HEK293 (cell line): ENCODE measurements at regions not wholly inside any gene's neighbourhood (a gene's known extent, or its start where the extent isn't known, plus 50 kb on each side); places are given as distances from the start of the nearest gene placed in this dataset.

Experiments used
- CTCF ChIA-PET: fragments of 350-600 bp; formaldehyde crosslinking; extraction: SDS; loops from one replicate; lab custom pipeline; 2021; ENCODE audit warnings: antibody characterized with exemption; lab: Yijun Ruan, JAX
- POLR2A ChIA-PET: fragments of 300-600 bp; formaldehyde crosslinking; extraction: SDS; loops from one replicate; lab custom pipeline; 2020; ENCODE audit warnings: antibody characterized with exemption, inconsistent platforms; lab: Yijun Ruan, JAX
- H3K27ac ChIP-seq: fragments of 200-500 bp; sonication (Bioruptor generic); 2 replicates; pipeline ENCODE4 v1.5.1; 2014; ENCODE audit warnings: low read depth, low read length, control low read depth, inconsistent platforms; ENCODE audit errors: extremely low read depth
- H3K36me3 ChIP-seq, 2 experiments: fragments of 200-500 bp in 1 of 2; sonication (Bioruptor generic) in 1 of 2; 1 replicate in 1 of 2; 2 replicates in 1 of 2; pipeline ENCODE4 v1.5.1; 2014 to 2017; ENCODE audit warnings: inconsistent platforms in 2 of 2, low read length in 2 of 2; ENCODE audit not compliant: control insufficient read depth in 2 of 2, insufficient read depth in 1 of 2
- H3K4me1 ChIP-seq: fragments of 200-500 bp; sonication (Bioruptor generic); 2 replicates; pipeline ENCODE4 v1.5.1; 2014; ENCODE audit warnings: mild to moderate bottlenecking, low read length, inconsistent platforms; ENCODE audit not compliant: control insufficient read depth, insufficient read depth
- H3K4me3 ChIP-seq: 2 replicates; pipeline ENCODE4 v1.5.1; 2011; ENCODE audit warnings: low read depth, mild to moderate bottlenecking, control low read depth, low read length, moderate library complexity
- H3K9me3 ChIP-seq: fragments of 200-500 bp; sonication (Bioruptor generic); 2 replicates; pipeline ENCODE4 v1.5.1; 2014; ENCODE audit warnings: low read depth, low read length, inconsistent platforms; ENCODE audit not compliant: control insufficient read depth, insufficient read depth
- IKZF3 ChIP-seq: fragments of 450-650 bp; IDR thresholded peaks from 2 replicates; pipeline ENCODE4 v1.5.0; 2018; ENCODE audit warnings: missing biosample characterization, mild to moderate bottlenecking, missing genetic modification characterization, moderate library complexity
- KLF10 ChIP-seq: fragments of 450-650 bp; IDR thresholded peaks from 2 replicates; pipeline ENCODE4 v1.5.1; 2018; ENCODE audit warnings: missing biosample characterization, mild to moderate bottlenecking, missing genetic modification characterization
- KLF16 ChIP-seq: fragments of 450-650 bp; formaldehyde crosslinking; IDR thresholded peaks from 2 replicates; pipeline ENCODE4 v1.5.1; 2017; ENCODE audit warnings: missing biosample characterization, missing genetic modification characterization
- SP3 ChIP-seq: fragments of 450-650 bp; formaldehyde crosslinking; IDR thresholded peaks from 2 replicates; pipeline ENCODE4 v1.5.1; 2016; ENCODE audit warnings: missing biosample characterization, missing genetic modification characterization
- ZBTB48 ChIP-seq: fragments of 450-650 bp; formaldehyde crosslinking; IDR thresholded peaks from 2 replicates; pipeline ENCODE4 v1.5.1; 2016; ENCODE audit warnings: missing biosample characterization, missing genetic modification characterization
- ZNF114 ChIP-seq: fragments of 450-650 bp; formaldehyde crosslinking; IDR thresholded peaks from 2 replicates; pipeline ENCODE4 v1.5.0; 2017; ENCODE audit warnings: missing biosample characterization, missing genetic modification characterization
- ZNF292 ChIP-seq: fragments of 450-650 bp; formaldehyde crosslinking; IDR thresholded peaks from 2 replicates; pipeline ENCODE4 v1.5.1; 2016; ENCODE audit warnings: low read depth, missing biosample characterization, missing genetic modification characterization, borderline replicate concordance
- ZNF354C ChIP-seq: fragments of 450-650 bp; formaldehyde crosslinking; IDR thresholded peaks from 2 replicates; pipeline ENCODE4 v1.5.1; 2016; ENCODE audit warnings: missing biosample characterization, missing genetic modification characterization, low read depth, borderline replicate concordance
- ZNF514 ChIP-seq: fragments of 450-650 bp; formaldehyde crosslinking; IDR thresholded peaks from 2 replicates; pipeline ENCODE4 v1.5.1; 2016; ENCODE audit warnings: missing biosample characterization, missing genetic modification characterization
- ZNF560 ChIP-seq: fragments of 450-650 bp; formaldehyde crosslinking; IDR thresholded peaks from 2 replicates; pipeline ENCODE4 v1.5.1; 2017; ENCODE audit warnings: missing biosample characterization, missing genetic modification characterization, borderline replicate concordance
- ZNF585B ChIP-seq: fragments of 450-650 bp; formaldehyde crosslinking; IDR thresholded peaks from 2 replicates; pipeline ENCODE4 v1.5.1; 2016; ENCODE audit warnings: missing biosample characterization, missing genetic modification characterization
- ZNF621 ChIP-seq: fragments of 450-650 bp; formaldehyde crosslinking; IDR thresholded peaks from 2 replicates; pipeline ENCODE4 v1.5.1; 2017; ENCODE audit warnings: missing biosample characterization, missing genetic modification characterization
- ZNF623 ChIP-seq: fragments of 450-650 bp; formaldehyde crosslinking; IDR thresholded peaks from 2 replicates; pipeline ENCODE4 v1.5.1; 2016; ENCODE audit warnings: missing biosample characterization, missing genetic modification characterization
- ZNF664 ChIP-seq: fragments of 450-650 bp; formaldehyde crosslinking; IDR thresholded peaks from 2 replicates; pipeline ENCODE4 v1.5.1; 2016; ENCODE audit warnings: missing biosample characterization, missing genetic modification characterization
- ZNF837 ChIP-seq: fragments of 450-650 bp; formaldehyde crosslinking; IDR thresholded peaks from 2 replicates; pipeline ENCODE4 v1.5.1; 2016; ENCODE audit warnings: missing biosample characterization, missing genetic modification characterization
- ZXDB ChIP-seq: fragments of 450-650 bp; formaldehyde crosslinking; IDR thresholded peaks from 2 replicates; pipeline ENCODE4 v1.5.1; 2016; ENCODE audit warnings: missing biosample characterization, missing genetic modification characterization
- TF ChIP-seq, protein P1 (sequence below): fragments of 450-650 bp; formaldehyde crosslinking; IDR thresholded peaks from 2 replicates; pipeline ENCODE4 v1.5.1; 2016; ENCODE audit warnings: missing biosample characterization, missing genetic modification characterization
- TF ChIP-seq, protein P2 (sequence below): fragments of 450-650 bp; formaldehyde crosslinking; IDR thresholded peaks from 2 replicates; pipeline ENCODE4 v1.5.1; 2016; ENCODE audit warnings: missing biosample characterization, missing genetic modification characterization
- TF ChIP-seq, protein P3 (sequence below): fragments of 450-650 bp; formaldehyde crosslinking; IDR thresholded peaks from 2 replicates; pipeline ENCODE4 v1.5.1; 2016; ENCODE audit warnings: missing biosample characterization, missing genetic modification characterization, low read depth
- TF ChIP-seq, protein P4 (sequence below): fragments of 450-650 bp; formaldehyde crosslinking; conservative IDR thresholded peaks from 2 replicates; pipeline ENCODE4 v1.5.1; 2016; ENCODE audit warnings: low read depth, missing biosample characterization, missing genetic modification characterization

DNA sequence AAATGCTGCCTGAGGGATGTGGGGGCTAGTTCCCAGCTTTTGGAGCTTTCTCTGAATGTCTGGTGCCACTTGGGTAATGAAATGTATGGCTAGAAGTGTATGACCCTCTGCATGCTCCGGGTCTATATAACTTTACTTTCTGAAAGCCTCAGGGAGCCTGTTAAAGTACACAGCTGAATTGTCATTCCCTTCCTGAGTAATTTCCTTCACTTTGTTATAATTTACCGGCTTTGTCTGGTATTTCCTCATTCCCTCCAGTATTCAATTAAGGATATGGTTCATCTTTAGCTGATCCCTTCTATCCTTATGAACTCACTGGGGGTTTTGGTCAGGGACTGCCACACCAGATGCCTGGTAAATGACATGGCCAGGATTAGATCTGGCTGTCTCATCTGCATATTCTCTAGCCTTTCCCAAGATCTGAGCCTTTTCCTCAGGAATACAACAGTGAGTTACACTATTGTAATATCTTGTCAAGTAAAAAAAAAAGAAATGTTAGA is 620.3 kb downstream of the ZPLD1 start:
- Histone ChIP-seq H3K9me3 (no peaks in the 10 kb centered on the region), H3K36me3 (no peaks in the 10 kb centered on the region), H3K4me3 (no peak overlapping the region), H3K4me1 (no peaks in the 10 kb centered on the region), H3K27ac (no peak overlapping the region)
- CTCF ChIA-PET = no interaction called here
- POLR2A ChIA-PET = no interaction called here
- TF ChIP-seq, protein P1, sequence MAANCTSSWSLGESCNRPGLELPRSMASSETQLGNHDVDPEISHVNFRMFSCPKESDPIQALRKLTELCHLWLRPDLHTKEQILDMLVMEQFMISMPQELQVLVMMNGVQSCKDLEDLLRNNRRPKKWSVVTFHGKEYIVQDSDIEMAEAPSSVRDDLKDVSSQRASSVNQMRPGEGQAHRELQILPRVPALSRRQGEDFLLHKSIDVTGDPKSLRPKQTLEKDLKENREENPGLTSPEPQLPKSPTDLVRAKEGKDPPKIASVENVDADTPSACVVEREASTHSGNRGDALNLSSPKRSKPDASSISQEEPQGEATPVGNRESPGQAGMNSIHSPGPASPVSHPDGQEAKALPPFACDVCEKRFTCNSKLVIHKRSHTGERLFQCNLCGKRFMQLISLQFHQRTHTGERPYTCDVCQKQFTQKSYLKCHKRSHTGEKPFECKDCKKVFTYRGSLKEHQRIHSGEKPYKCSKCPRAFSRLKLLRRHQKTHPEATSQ (tag by site-specific recombination) = no peak
- TF ChIP-seq ZNF837 (tag by site-specific recombination) (no peak), ZNF292 (no peak), ZNF114 (no peak), ZNF354C (tag by site-specific recombination) (no peak), KLF16 (no peak), ZBTB48 (tag by site-specific recombination) (no peak), IKZF3 (no peak), ZNF560 (tag by site-specific recombination) (no peak), ZNF585B (tag by site-specific recombination) (no peak)

DNA sequence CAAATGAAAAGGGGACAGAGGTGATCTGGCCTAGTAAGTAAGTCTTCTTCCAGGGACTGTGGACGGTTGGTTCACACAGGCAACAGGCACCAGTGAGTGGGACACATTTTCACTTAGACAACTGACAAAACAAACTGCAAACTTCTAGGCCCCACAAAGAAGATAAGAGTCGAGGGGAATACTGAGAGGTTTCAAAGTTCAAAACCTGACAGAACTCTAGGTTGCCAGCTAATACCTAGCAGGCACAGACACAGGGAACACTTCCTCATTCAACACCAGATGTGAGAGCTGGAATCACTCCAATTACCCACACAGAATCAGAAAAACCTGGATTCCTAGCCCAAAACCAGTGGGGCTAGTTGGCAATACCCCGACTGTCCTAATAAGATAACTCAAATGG is 621.7 kb downstream of the ZPLD1 start:
- H3K4me1 ChIP-seq = no peaks in the 10 kb centered on the region
- no peak overlapping the region for H3K27ac ChIP-seq
- H3K36me3 ChIP-seq = no peaks in the 10 kb centered on the region
- ChIA-PET POLR2A (no interaction called here), CTCF (no interaction called here)
- TF ChIP-seq, protein P2, sequence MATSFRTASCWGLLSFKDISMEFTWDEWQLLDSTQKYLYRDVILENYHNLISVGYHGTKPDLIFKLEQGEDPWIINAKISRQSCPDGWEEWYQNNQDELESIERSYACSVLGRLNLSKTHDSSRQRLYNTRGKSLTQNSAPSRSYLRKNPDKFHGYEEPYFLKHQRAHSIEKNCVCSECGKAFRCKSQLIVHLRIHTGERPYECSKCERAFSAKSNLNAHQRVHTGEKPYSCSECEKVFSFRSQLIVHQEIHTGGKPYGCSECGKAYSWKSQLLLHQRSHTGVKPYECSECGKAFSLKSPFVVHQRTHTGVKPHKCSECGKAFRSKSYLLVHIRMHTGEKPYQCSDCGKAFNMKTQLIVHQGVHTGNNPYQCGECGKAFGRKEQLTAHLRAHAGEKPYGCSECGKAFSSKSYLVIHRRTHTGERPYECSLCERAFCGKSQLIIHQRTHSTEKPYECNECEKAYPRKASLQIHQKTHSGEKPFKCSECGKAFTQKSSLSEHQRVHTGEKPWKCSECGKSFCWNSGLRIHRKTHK (tag by site-specific recombination) = no peak
- TF ChIP-seq, protein P3, sequence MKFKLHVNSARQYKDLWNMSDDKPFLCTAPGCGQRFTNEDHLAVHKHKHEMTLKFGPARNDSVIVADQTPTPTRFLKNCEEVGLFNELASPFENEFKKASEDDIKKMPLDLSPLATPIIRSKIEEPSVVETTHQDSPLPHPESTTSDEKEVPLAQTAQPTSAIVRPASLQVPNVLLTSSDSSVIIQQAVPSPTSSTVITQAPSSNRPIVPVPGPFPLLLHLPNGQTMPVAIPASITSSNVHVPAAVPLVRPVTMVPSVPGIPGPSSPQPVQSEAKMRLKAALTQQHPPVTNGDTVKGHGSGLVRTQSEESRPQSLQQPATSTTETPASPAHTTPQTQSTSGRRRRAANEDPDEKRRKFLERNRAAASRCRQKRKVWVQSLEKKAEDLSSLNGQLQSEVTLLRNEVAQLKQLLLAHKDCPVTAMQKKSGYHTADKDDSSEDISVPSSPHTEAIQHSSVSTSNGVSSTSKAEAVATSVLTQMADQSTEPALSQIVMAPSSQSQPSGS (tag by site-specific recombination) = no peak
- TF ChIP-seq ZNF623 (tag by site-specific recombination) = no peak
- no peak for TF ChIP-seq SP3
- no peak for TF ChIP-seq ZNF621 (tag by site-specific recombination)
- TF ChIP-seq, protein P4, sequence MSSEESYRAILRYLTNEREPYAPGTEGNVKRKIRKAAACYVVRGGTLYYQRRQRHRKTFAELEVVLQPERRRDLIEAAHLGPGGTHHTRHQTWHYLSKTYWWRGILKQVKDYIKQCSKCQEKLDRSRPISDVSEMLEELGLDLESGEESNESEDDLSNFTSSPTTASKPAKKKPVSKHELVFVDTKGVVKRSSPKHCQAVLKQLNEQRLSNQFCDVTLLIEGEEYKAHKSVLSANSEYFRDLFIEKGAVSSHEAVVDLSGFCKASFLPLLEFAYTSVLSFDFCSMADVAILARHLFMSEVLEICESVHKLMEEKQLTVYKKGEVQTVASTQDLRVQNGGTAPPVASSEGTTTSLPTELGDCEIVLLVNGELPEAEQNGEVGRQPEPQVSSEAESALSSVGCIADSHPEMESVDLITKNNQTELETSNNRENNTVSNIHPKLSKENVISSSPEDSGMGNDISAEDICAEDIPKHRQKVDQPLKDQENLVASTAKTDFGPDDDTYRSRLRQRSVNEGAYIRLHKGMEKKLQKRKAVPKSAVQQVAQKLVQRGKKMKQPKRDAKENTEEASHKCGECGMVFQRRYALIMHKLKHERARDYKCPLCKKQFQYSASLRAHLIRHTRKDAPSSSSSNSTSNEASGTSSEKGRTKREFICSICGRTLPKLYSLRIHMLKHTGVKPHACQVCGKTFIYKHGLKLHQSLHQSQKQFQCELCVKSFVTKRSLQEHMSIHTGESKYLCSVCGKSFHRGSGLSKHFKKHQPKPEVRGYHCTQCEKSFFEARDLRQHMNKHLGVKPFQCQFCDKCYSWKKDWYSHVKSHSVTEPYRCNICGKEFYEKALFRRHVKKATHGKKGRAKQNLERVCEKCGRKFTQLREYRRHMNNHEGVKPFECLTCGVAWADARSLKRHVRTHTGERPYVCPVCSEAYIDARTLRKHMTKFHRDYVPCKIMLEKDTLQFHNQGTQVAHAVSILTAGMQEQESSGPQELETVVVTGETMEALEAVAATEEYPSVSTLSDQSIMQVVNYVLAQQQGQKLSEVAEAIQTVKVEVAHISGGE (tag by site-specific recombination) = no peak
- no peak for TF ChIP-seq ZNF664 (tag by site-specific recombination)
- TF ChIP-seq ZNF292 = no peak
- TF ChIP-seq ZXDB (tag by site-specific recombination) = no peak
- no peak for TF ChIP-seq ZNF514 (tag by site-specific recombination)
- no peak for TF ChIP-seq KLF10
- TF ChIP-seq, all 188 proteins: peak for 0
- Histone ChIP-seq H3K9me3 (no peaks in the 10 kb centered on the region), H3K4me3 (no peak overlapping the region)
